HL-60 (cell line): ENCODE measurements at regions not wholly inside any gene's neighbourhood (a gene's known extent, or its start where the extent isn't known, plus 50 kb on each side); places are given as distances from the start of the nearest gene placed in this dataset.

Source experiments
- DNase-seq, 2 experiments: peaks; one replicate each; pipeline ENCODE4 v3.0.0-alpha.2; 2010 to 2020; ENCODE audit warnings: low read depth in 1 of 2, low spot score in 1 of 2
- H3K27ac ChIP-seq: fragments of 250-450 bp; sonication (Bioruptor Pico); replicated peaks from 2 replicates; pipeline ENCODE4 v1.5.1; 2020; ENCODE audit warnings: mild to moderate bottlenecking, moderate library complexity
- H3K27me3 ChIP-seq: fragments of 250-450 bp; sonication (Bioruptor Pico); 2 replicates; pipeline ENCODE4 v1.5.1; 2021; ENCODE audit warnings: mild to moderate bottlenecking, moderate library complexity; ENCODE audit not compliant: insufficient read depth, poor library complexity, severe bottlenecking
- H3K4me3 ChIP-seq: replicated peaks from 2 replicates; pipeline ENCODE4 v1.5.1; 2011; ENCODE audit warnings: mild to moderate bottlenecking, control low read depth, low read length; ENCODE audit not compliant: insufficient read depth
- GABPA ChIP-seq: IDR thresholded peaks from 2 replicates; pipeline ENCODE4 v1.6.1; 2012; ENCODE audit warnings: low read depth
- POLR2AphosphoS5 ChIP-seq: IDR thresholded peaks from 2 replicates; pipeline ENCODE4 v1.6.1; 2012; ENCODE audit warnings: low read depth
- SPI1 ChIP-seq: IDR thresholded peaks from 2 replicates; pipeline ENCODE4 v1.6.1; 2012; ENCODE audit warnings: low read depth, mild to moderate bottlenecking, borderline replicate concordance
- TF ChIP-seq, protein P1 (sequence below): IDR thresholded peaks from 2 replicates; pipeline ENCODE4 v1.6.1; 2012; ENCODE audit warnings: low read depth; ENCODE audit not compliant: insufficient replicate concordance
- TF ChIP-seq, protein P2 (sequence below): IDR thresholded peaks from one replicate; pipeline ENCODE4 v1.5.1; 2011; ENCODE audit warnings: low read length, control low read depth, inconsistent platforms; ENCODE audit not compliant: insufficient read depth

DNA sequence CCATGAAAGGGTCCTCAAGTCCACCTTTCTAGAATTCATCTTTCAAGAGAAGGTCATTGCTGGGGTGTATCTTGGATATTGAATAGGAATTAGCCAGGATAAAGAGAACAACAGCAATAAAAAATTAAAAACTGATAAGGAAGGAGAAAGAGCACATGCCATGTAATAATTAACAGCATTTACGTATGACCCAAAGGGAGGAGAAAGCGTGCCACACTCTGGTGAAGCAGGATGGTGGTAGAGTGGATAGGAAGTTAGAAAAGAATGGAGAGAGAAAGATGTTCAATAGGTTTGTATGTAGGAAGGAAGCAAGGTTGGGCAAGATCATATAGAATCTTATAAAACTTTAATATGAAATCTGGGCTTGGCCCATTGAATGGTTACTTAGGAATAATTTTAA lies 751.5 kb downstream of the MAT2B start:
- DNase-seq: no peak
- H3K27ac ChIP-seq: no peak overlapping the region
- no peaks in the 10 kb centered on the region for H3K27me3 ChIP-seq
- TF ChIP-seq, protein P1, sequence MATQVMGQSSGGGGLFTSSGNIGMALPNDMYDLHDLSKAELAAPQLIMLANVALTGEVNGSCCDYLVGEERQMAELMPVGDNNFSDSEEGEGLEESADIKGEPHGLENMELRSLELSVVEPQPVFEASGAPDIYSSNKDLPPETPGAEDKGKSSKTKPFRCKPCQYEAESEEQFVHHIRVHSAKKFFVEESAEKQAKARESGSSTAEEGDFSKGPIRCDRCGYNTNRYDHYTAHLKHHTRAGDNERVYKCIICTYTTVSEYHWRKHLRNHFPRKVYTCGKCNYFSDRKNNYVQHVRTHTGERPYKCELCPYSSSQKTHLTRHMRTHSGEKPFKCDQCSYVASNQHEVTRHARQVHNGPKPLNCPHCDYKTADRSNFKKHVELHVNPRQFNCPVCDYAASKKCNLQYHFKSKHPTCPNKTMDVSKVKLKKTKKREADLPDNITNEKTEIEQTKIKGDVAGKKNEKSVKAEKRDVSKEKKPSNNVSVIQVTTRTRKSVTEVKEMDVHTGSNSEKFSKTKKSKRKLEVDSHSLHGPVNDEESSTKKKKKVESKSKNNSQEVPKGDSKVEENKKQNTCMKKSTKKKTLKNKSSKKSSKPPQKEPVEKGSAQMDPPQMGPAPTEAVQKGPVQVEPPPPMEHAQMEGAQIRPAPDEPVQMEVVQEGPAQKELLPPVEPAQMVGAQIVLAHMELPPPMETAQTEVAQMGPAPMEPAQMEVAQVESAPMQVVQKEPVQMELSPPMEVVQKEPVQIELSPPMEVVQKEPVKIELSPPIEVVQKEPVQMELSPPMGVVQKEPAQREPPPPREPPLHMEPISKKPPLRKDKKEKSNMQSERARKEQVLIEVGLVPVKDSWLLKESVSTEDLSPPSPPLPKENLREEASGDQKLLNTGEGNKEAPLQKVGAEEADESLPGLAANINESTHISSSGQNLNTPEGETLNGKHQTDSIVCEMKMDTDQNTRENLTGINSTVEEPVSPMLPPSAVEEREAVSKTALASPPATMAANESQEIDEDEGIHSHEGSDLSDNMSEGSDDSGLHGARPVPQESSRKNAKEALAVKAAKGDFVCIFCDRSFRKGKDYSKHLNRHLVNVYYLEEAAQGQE: no peak
- TF ChIP-seq GABPA: no peak
- TF ChIP-seq SPI1: no peak
- TF ChIP-seq, protein P2, sequence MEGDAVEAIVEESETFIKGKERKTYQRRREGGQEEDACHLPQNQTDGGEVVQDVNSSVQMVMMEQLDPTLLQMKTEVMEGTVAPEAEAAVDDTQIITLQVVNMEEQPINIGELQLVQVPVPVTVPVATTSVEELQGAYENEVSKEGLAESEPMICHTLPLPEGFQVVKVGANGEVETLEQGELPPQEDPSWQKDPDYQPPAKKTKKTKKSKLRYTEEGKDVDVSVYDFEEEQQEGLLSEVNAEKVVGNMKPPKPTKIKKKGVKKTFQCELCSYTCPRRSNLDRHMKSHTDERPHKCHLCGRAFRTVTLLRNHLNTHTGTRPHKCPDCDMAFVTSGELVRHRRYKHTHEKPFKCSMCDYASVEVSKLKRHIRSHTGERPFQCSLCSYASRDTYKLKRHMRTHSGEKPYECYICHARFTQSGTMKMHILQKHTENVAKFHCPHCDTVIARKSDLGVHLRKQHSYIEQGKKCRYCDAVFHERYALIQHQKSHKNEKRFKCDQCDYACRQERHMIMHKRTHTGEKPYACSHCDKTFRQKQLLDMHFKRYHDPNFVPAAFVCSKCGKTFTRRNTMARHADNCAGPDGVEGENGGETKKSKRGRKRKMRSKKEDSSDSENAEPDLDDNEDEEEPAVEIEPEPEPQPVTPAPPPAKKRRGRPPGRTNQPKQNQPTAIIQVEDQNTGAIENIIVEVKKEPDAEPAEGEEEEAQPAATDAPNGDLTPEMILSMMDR: no peak
- no peak for TF ChIP-seq POLR2AphosphoS5
- H3K4me3 ChIP-seq: no peak overlapping the region

DNA sequence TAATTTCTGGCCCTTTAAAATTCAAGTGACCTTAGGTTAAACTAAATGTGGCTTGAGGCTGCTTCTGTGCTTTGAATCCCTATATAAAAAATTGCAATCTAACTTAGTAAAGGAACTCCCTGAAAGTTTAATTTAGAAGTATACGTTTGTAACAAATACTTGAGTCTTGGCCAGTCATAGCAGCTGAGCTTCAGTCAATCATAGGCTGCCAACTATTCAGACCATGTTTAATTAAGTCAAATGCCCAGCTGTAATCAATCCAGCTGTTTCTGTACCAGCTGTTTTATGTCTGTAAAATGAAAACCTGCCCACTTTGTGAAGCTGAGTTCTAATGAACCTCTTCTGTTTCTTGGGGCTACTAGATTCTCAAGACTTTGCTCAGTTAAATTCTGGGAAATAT lies 760.1 kb downstream of the MAT2B start:
- Histone ChIP-seq H3K4me3 (no peak overlapping the region), H3K27ac (no peak overlapping the region), H3K27me3 (no peaks in the 10 kb centered on the region)
- no peak for DNase-seq
- TF ChIP-seq POLR2AphosphoS5 (no peak), SPI1 (no peak), GABPA (no peak)
- TF ChIP-seq, protein P2: no peak
- TF ChIP-seq, protein P1: no peak

DNA sequence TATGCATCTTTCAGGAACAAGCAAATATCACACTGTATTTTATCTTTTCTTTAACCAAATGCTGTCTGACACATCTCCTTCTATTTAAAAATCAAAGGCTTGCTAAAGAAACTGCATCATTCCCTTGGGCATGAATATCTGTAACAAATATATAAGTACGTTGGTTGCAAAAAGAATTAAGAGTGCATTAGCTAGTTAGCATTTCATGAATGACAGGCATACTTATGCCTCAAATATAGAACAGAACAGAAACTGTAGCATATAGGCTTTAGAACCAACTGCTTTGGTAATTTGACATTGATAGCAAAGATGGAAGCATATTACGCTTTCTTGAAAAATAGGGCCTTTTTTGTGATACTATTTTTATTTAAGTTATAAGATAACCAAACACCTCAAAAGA lies 761.2 kb downstream of the MAT2B start:
- no peak for DNase-seq
- H3K4me3 ChIP-seq: no peak overlapping the region
- TF ChIP-seq, protein P2: no peak
- no peak for TF ChIP-seq GABPA
- TF ChIP-seq, protein P1: no peak
- TF ChIP-seq POLR2AphosphoS5: no peak
- no peak for TF ChIP-seq SPI1
- H3K27me3 ChIP-seq: no peaks in the 10 kb centered on the region
- no peak overlapping the region for H3K27ac ChIP-seq
